HEK293 (cell line): ENCODE measurements at regions not wholly inside any gene's neighbourhood (a gene's known extent, or its start where the extent isn't known, plus 50 kb on each side); places are given as distances from the start of the nearest gene placed in this dataset.

Experiments
- CTCF ChIA-PET: fragments of 350-600 bp; formaldehyde crosslinking; extraction: SDS; loops from one replicate; lab custom pipeline; 2021; ENCODE audit warnings: antibody characterized with exemption; lab: Yijun Ruan, JAX
- POLR2A ChIA-PET: fragments of 300-600 bp; formaldehyde crosslinking; extraction: SDS; loops from one replicate; lab custom pipeline; 2020; ENCODE audit warnings: antibody characterized with exemption, inconsistent platforms; lab: Yijun Ruan, JAX
- H3K27ac ChIP-seq: fragments of 200-500 bp; sonication (Bioruptor generic); 2 replicates; pipeline ENCODE4 v1.5.1; 2014; ENCODE audit warnings: low read depth, low read length, control low read depth, inconsistent platforms; ENCODE audit errors: extremely low read depth
- H3K36me3 ChIP-seq, 2 experiments: fragments of 200-500 bp in 1 of 2; sonication (Bioruptor generic) in 1 of 2; 1 replicate in 1 of 2; 2 replicates in 1 of 2; pipeline ENCODE4 v1.5.1; 2014 to 2017; ENCODE audit warnings: inconsistent platforms in 2 of 2, low read length in 2 of 2; ENCODE audit not compliant: control insufficient read depth in 2 of 2, insufficient read depth in 1 of 2
- H3K4me1 ChIP-seq: fragments of 200-500 bp; sonication (Bioruptor generic); 2 replicates; pipeline ENCODE4 v1.5.1; 2014; ENCODE audit warnings: mild to moderate bottlenecking, low read length, inconsistent platforms; ENCODE audit not compliant: control insufficient read depth, insufficient read depth
- H3K4me3 ChIP-seq: 2 replicates; pipeline ENCODE4 v1.5.1; 2011; ENCODE audit warnings: low read depth, mild to moderate bottlenecking, control low read depth, low read length, moderate library complexity
- H3K9me3 ChIP-seq: fragments of 200-500 bp; sonication (Bioruptor generic); 2 replicates; pipeline ENCODE4 v1.5.1; 2014; ENCODE audit warnings: low read depth, low read length, inconsistent platforms; ENCODE audit not compliant: control insufficient read depth, insufficient read depth
- HOXD13 ChIP-seq: sonication (generic); formaldehyde crosslinking; IDR thresholded peaks from 2 replicates; pipeline ENCODE4 v1.8.0; 2022; ENCODE audit warnings: missing genetic modification reagents, borderline replicate concordance
- KLF10 ChIP-seq: fragments of 450-650 bp; IDR thresholded peaks from 2 replicates; pipeline ENCODE4 v1.5.1; 2018; ENCODE audit warnings: missing biosample characterization, mild to moderate bottlenecking, missing genetic modification characterization
- PRDM10 ChIP-seq: fragments of 450-650 bp; formaldehyde crosslinking; IDR thresholded peaks from 2 replicates; pipeline ENCODE4 v1.5.1; 2016; ENCODE audit warnings: missing biosample characterization, missing genetic modification characterization
- SCRT1 ChIP-seq: fragments of 450-650 bp; formaldehyde crosslinking; IDR thresholded peaks from 2 replicates; pipeline ENCODE4 v1.5.1; 2016; ENCODE audit warnings: missing biosample characterization, missing genetic modification characterization, borderline replicate concordance
- ZFP69B ChIP-seq: fragments of 450-650 bp; formaldehyde crosslinking; IDR thresholded peaks from 2 replicates; pipeline ENCODE4 v1.5.1; 2016; ENCODE audit warnings: missing biosample characterization, missing genetic modification characterization
- ZNF112 ChIP-seq: fragments of 450-650 bp; formaldehyde crosslinking; IDR thresholded peaks from 2 replicates; pipeline ENCODE4 v1.5.0; 2017; ENCODE audit warnings: missing biosample characterization, missing genetic modification characterization
- ZNF155 ChIP-seq: fragments of 450-650 bp; formaldehyde crosslinking; IDR thresholded peaks from 2 replicates; pipeline ENCODE4 v1.5.1; 2016; ENCODE audit warnings: missing biosample characterization, missing genetic modification characterization
- ZNF174 ChIP-seq: fragments of 450-650 bp; formaldehyde crosslinking; IDR thresholded peaks from 2 replicates; pipeline ENCODE4 v1.5.0; 2017; ENCODE audit warnings: missing biosample characterization, mild to moderate bottlenecking, missing genetic modification characterization
- ZNF202 ChIP-seq: fragments of 450-650 bp; formaldehyde crosslinking; IDR thresholded peaks from 2 replicates; pipeline ENCODE4 v1.5.1; 2016; ENCODE audit warnings: missing biosample characterization, missing genetic modification characterization, borderline replicate concordance
- ZNF274 ChIP-seq, 2 experiments: fragments of 200-500 bp in 1 of 2; fragments of 450-650 bp in 1 of 2; sonication (Bioruptor generic) in 1 of 2; formaldehyde crosslinking in 1 of 2; IDR thresholded peaks; 2 replicates each; pipeline versions ENCODE4 v1.5.1 to v1.6.1; 2014 to 2016; ENCODE audit warnings: borderline replicate concordance in 1 of 2, inconsistent platforms in 1 of 2, low read length in 1 of 2, missing biosample characterization in 1 of 2, missing genetic modification characterization in 1 of 2
- ZNF488 ChIP-seq: fragments of 450-650 bp; formaldehyde crosslinking; IDR thresholded peaks from 2 replicates; pipeline ENCODE4 v1.5.1; 2016; ENCODE audit warnings: missing biosample characterization, missing genetic modification characterization
- ZNF555 ChIP-seq: fragments of 450-650 bp; formaldehyde crosslinking; conservative IDR thresholded peaks from 2 replicates; pipeline ENCODE4 v1.5.1; 2017; ENCODE audit warnings: missing biosample characterization, mild to moderate bottlenecking, missing genetic modification characterization, inconsistent platforms
- ZNF610 ChIP-seq: fragments of 450-650 bp; formaldehyde crosslinking; IDR thresholded peaks from 2 replicates; pipeline ENCODE4 v1.5.1; 2016; ENCODE audit warnings: missing biosample characterization, missing genetic modification characterization, borderline replicate concordance
- ZNF626 ChIP-seq: fragments of 450-650 bp; sonication (Bioruptor Pico); formaldehyde crosslinking; IDR thresholded peaks from 2 replicates; pipeline ENCODE4 v1.5.1; 2018; ENCODE audit warnings: missing biosample characterization, missing genetic modification characterization, inconsistent platforms
- ZNF747 ChIP-seq: fragments of 450-650 bp; formaldehyde crosslinking; IDR thresholded peaks from 2 replicates; pipeline ENCODE4 v1.5.1; 2016; ENCODE audit warnings: missing biosample characterization, missing genetic modification characterization
- ZSCAN23 ChIP-seq: fragments of 450-650 bp; formaldehyde crosslinking; IDR thresholded peaks from 2 replicates; pipeline ENCODE4 v1.5.1; 2016; ENCODE audit warnings: missing biosample characterization, missing genetic modification characterization
- ZSCAN30 ChIP-seq: fragments of 450-650 bp; IDR thresholded peaks from 2 replicates; pipeline ENCODE4 v1.5.1; 2018; ENCODE audit warnings: missing biosample characterization, mild to moderate bottlenecking, missing genetic modification characterization, moderate library complexity
- TF ChIP-seq, protein P1 (sequence below): fragments of 450-650 bp; formaldehyde crosslinking; IDR thresholded peaks from 2 replicates; pipeline ENCODE4 v1.5.1; 2016; ENCODE audit warnings: missing biosample characterization, missing genetic modification characterization, borderline replicate concordance
- TF ChIP-seq, protein P2 (sequence below): fragments of 450-650 bp; formaldehyde crosslinking; IDR thresholded peaks from 2 replicates; pipeline ENCODE4 v1.5.1; 2016; ENCODE audit warnings: missing biosample characterization, missing genetic modification characterization
- TF ChIP-seq, protein P3 (sequence below): fragments of 450-650 bp; formaldehyde crosslinking; IDR thresholded peaks from 2 replicates; pipeline ENCODE4 v1.5.1; 2017; ENCODE audit warnings: missing biosample characterization, missing genetic modification characterization
- TF ChIP-seq, protein P4 (sequence below): fragments of 450-650 bp; formaldehyde crosslinking; IDR thresholded peaks from 2 replicates; pipeline ENCODE4 v1.5.1; 2016; ENCODE audit warnings: missing biosample characterization, missing genetic modification characterization

DNA sequence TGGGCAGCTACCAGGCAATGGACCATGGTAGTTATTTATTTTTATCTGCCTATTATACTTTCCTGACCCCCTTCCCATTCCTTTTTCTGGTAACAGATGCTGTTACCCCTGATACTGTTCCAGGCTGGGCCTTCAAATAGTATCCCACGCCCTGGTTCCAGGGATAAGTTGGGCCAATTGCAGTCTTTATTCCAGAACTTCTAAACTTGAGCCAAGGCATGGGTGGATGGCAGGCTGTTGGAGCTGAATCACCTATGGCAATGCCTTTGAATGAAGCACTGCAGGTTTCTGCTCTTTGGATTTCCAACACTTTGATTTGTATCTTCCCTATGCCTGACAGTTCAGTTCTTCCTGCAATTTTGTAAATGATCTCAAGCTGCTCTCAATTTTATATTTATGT lies 99.2 kb upstream of the LHCGR start (continued):
- TF ChIP-seq, protein P1, sequence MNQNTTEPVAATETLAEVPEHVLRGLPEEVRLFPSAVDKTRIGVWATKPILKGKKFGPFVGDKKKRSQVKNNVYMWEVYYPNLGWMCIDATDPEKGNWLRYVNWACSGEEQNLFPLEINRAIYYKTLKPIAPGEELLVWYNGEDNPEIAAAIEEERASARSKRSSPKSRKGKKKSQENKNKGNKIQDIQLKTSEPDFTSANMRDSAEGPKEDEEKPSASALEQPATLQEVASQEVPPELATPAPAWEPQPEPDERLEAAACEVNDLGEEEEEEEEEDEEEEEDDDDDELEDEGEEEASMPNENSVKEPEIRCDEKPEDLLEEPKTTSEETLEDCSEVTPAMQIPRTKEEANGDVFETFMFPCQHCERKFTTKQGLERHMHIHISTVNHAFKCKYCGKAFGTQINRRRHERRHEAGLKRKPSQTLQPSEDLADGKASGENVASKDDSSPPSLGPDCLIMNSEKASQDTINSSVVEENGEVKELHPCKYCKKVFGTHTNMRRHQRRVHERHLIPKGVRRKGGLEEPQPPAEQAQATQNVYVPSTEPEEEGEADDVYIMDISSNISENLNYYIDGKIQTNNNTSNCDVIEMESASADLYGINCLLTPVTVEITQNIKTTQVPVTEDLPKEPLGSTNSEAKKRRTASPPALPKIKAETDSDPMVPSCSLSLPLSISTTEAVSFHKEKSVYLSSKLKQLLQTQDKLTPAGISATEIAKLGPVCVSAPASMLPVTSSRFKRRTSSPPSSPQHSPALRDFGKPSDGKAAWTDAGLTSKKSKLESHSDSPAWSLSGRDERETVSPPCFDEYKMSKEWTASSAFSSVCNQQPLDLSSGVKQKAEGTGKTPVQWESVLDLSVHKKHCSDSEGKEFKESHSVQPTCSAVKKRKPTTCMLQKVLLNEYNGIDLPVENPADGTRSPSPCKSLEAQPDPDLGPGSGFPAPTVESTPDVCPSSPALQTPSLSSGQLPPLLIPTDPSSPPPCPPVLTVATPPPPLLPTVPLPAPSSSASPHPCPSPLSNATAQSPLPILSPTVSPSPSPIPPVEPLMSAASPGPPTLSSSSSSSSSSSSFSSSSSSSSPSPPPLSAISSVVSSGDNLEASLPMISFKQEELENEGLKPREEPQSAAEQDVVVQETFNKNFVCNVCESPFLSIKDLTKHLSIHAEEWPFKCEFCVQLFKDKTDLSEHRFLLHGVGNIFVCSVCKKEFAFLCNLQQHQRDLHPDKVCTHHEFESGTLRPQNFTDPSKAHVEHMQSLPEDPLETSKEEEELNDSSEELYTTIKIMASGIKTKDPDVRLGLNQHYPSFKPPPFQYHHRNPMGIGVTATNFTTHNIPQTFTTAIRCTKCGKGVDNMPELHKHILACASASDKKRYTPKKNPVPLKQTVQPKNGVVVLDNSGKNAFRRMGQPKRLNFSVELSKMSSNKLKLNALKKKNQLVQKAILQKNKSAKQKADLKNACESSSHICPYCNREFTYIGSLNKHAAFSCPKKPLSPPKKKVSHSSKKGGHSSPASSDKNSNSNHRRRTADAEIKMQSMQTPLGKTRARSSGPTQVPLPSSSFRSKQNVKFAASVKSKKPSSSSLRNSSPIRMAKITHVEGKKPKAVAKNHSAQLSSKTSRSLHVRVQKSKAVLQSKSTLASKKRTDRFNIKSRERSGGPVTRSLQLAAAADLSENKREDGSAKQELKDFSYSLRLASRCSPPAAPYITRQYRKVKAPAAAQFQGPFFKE (tag by site-specific recombination), result no peak
- TF ChIP-seq ZNF626 (tag by site-specific recombination) (no peak), KLF10 (tag by site-specific recombination) (no peak), ZNF174 (tag by site-specific recombination) (no peak), ZSCAN30 (no peak), ZNF274 (IDR thresholded peaks at IDR 0.05; ENCODE audit: low read length) (no peak), ZNF274 (tag by site-specific recombination; IDR thresholded peaks at IDR 0.05; ENCODE audit: borderline replicate concordance) (no peak)
- TF ChIP-seq, protein P2, sequence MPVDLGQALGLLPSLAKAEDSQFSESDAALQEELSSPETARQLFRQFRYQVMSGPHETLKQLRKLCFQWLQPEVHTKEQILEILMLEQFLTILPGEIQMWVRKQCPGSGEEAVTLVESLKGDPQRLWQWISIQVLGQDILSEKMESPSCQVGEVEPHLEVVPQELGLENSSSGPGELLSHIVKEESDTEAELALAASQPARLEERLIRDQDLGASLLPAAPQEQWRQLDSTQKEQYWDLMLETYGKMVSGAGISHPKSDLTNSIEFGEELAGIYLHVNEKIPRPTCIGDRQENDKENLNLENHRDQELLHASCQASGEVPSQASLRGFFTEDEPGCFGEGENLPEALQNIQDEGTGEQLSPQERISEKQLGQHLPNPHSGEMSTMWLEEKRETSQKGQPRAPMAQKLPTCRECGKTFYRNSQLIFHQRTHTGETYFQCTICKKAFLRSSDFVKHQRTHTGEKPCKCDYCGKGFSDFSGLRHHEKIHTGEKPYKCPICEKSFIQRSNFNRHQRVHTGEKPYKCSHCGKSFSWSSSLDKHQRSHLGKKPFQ (tag by site-specific recombination), result no peak
- TF ChIP-seq, protein P3, sequence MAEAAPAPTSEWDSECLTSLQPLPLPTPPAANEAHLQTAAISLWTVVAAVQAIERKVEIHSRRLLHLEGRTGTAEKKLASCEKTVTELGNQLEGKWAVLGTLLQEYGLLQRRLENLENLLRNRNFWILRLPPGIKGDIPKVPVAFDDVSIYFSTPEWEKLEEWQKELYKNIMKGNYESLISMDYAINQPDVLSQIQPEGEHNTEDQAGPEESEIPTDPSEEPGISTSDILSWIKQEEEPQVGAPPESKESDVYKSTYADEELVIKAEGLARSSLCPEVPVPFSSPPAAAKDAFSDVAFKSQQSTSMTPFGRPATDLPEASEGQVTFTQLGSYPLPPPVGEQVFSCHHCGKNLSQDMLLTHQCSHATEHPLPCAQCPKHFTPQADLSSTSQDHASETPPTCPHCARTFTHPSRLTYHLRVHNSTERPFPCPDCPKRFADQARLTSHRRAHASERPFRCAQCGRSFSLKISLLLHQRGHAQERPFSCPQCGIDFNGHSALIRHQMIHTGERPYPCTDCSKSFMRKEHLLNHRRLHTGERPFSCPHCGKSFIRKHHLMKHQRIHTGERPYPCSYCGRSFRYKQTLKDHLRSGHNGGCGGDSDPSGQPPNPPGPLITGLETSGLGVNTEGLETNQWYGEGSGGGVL, result no peak

DNA sequence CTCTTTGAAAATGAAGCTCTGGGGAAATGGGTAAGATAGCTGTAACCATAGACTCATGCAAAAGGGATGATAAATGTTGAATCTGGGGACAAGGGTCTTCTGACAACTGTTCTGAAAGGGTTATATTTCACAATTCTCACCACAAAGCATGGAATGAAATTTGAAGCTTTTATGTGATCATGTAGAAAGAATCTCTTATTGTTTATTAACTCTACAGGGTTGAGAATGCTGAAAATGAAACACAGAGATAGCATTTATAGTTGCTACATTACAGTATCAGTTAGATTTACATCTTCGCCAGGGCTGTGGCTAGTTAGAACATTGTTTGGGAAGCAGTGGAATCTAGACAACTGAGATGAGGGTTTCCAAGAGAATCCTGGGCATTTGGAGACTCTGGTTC lies 97.4 kb upstream of the LHCGR start:
- Histone ChIP-seq H3K4me3 (no peak overlapping the region), H3K9me3 (no peaks in the 10 kb centered on the region), H3K4me1 (no peaks in the 10 kb centered on the region), H3K27ac (no peak overlapping the region), H3K36me3 (no peaks in the 10 kb centered on the region)
- ChIA-PET CTCF (interaction anchor here (0.7 kb wide), 1 partner anchor 11 kb away, joined by 3 read pairs; no protein-coding TSS in a partner anchor), POLR2A (no interaction called here)
- TF ChIP-seq HOXD13 (CRISPR knock-in tag) (no peak), ZFP69B (tag by site-specific recombination) (no peak), ZNF155 (tag by site-specific recombination) (no peak), PRDM10 (tag by site-specific recombination) (no peak), ZNF747 (no peak), ZNF202 (tag by site-specific recombination) (no peak), ZSCAN23 (no peak), ZNF555 (tag by site-specific recombination) (no peak), ZNF610 (no peak), SCRT1 (tag by site-specific recombination) (no peak), ZNF112 (tag by site-specific recombination) (no peak), ZNF488 (tag by site-specific recombination) (no peak)
- TF ChIP-seq, protein P4, sequence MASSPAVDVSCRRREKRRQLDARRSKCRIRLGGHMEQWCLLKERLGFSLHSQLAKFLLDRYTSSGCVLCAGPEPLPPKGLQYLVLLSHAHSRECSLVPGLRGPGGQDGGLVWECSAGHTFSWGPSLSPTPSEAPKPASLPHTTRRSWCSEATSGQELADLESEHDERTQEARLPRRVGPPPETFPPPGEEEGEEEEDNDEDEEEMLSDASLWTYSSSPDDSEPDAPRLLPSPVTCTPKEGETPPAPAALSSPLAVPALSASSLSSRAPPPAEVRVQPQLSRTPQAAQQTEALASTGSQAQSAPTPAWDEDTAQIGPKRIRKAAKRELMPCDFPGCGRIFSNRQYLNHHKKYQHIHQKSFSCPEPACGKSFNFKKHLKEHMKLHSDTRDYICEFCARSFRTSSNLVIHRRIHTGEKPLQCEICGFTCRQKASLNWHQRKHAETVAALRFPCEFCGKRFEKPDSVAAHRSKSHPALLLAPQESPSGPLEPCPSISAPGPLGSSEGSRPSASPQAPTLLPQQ, result no peak
